ENCODE measurements at regions not wholly inside any gene's neighbourhood (a gene's known extent, or its start where the extent isn't known, plus 50 kb on each side); places are given as distances from the start of the nearest gene placed in this dataset.

DNA sequence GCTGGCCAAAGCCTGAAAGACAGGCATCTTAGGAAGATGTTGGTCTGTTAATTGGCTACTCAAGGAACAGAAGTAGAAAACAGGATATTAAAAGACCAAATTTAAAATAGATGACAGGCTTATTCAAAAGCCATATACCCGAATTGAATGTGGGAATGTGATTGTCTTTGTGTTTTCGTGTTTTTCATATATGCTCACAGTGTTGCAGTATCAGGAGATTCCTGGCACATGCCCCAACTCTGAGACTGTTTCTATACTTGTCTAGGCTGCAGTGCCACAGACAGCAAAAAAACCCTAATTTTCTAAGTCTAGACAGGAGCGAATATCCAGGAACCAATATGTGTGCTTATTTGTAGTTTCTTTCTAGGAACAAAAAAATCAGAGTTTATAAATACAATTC lies 57.4 kb upstream of the KRR1 start:
- Mint-ChIP-seq H3K36me3 (ENCODE audit: low read depth) (no peaks in the 10 kb centered on the region), H3K9me3 (no peaks in the 10 kb centered on the region), H3K27me3 (peaks cover 19% of the 10 kb centered on the region), H3K4me3 (no peak overlapping the region), H3K27ac (no peak overlapping the region), H3K4me1 (ENCODE audit: low read depth) (no peaks in the 10 kb centered on the region)

DNA sequence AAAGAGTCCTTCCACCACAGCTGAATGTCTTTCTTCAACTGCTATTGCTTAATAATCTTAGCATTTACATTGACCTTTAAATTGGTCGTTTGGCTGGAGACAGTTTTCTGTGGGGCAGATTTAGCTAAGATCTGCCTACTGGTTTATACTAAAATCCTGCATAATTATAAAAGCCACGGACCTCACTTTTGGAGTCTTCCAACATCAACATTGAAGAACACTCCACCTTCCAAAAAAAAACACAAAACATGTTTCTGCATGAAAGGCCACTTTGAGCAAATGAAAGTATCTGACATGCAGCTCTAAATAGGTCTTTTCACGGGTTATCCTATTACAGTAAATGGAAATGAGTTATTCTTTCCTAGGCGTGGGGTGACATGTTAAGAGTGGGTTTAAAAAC lies 57.0 kb upstream of the KRR1 start:
- H3K36me3 Mint-ChIP-seq (ENCODE audit: low read depth) = no peaks in the 10 kb centered on the region
- H3K9me3 Mint-ChIP-seq = no peaks in the 10 kb centered on the region
- peaks cover 19% of the 10 kb centered on the region for H3K27me3 Mint-ChIP-seq
- H3K27ac Mint-ChIP-seq = no peak overlapping the region
- no peak overlapping the region for H3K4me3 Mint-ChIP-seq
- H3K4me1 Mint-ChIP-seq (ENCODE audit: low read depth) = no peaks in the 10 kb centered on the region

DNA sequence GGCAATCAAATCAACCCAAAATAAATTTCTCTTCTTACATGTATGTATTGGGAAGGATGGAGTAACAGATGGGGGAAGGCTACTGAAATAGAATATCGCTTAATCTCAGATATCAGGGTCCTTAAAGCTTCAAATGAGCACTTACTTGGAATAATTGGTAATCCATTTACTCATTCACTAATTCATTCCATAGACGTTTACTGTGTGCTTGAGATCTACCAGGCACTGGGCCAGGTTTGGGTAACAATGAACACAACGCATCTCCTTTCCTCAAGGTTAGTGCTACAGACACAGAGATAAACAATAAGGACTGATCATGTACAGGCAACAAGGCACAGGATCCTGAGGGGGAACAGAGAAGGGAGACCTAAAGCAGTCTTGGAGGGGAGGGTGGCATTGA lies 54.4 kb upstream of the KRR1 start:
- peaks cover 39% of the 10 kb centered on the region for H3K27me3 Mint-ChIP-seq
- H3K36me3 Mint-ChIP-seq (ENCODE audit: low read depth) = no peaks in the 10 kb centered on the region
- H3K9me3 Mint-ChIP-seq = no peaks in the 10 kb centered on the region
- H3K27ac Mint-ChIP-seq = no peak overlapping the region
- no peak overlapping the region for H3K4me3 Mint-ChIP-seq
- no peaks in the 10 kb centered on the region for H3K4me1 Mint-ChIP-seq (ENCODE audit: low read depth)

DNA sequence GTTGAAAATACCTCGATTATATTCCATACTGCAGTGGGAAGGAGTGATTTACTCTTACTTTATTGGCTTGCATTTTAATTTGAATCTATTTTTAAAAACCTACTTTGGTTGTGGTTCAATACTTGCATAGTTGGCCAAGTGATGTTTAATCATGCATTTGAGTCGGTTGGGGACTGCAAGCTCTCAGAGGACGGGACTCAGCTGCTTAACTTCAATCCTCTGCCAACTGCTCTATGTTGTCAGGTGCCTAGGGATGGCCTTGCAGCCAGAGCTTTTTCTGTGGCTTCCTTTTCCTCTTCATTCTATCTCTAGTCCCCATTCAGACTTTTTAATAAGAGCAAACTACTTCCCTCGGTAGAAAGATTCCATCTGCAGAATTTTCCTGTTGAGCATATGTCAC lies 53.4 kb upstream of the KRR1 start:
- no peaks in the 10 kb centered on the region for H3K9me3 Mint-ChIP-seq
- no peak overlapping the region for H3K4me3 Mint-ChIP-seq
- no peaks in the 10 kb centered on the region for H3K4me1 Mint-ChIP-seq (ENCODE audit: low read depth)
- no peak overlapping the region for H3K27ac Mint-ChIP-seq
- H3K36me3 Mint-ChIP-seq (ENCODE audit: low read depth) = no peaks in the 10 kb centered on the region
- peaks cover 39% of the 10 kb centered on the region for H3K27me3 Mint-ChIP-seq

DNA sequence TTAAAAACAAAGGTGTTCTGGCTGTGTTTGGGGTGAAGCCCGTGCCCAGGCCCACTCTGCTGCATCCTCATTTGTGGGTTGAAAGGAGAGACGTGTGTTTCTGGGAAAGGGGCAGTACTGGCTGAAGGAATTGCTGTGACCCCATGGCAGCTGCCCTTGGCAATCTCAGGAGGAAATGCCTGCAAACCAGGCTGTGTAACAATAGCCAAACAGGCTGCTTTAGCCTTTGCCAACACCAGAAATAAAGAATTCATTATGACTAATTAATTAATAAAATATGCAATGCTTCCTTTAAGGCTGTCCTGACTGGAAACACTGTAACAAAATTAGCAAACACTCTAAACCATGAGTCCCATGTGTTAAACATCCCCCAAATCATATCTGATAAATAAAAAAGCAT lies 53.0 kb upstream of the KRR1 start:
- H3K4me1 Mint-ChIP-seq (ENCODE audit: low read depth) = no peaks in the 10 kb centered on the region
- peaks cover 39% of the 10 kb centered on the region for H3K27me3 Mint-ChIP-seq
- no peak overlapping the region for H3K27ac Mint-ChIP-seq
- no peaks in the 10 kb centered on the region for H3K9me3 Mint-ChIP-seq
- H3K4me3 Mint-ChIP-seq = no peak overlapping the region
- H3K36me3 Mint-ChIP-seq (ENCODE audit: low read depth) = no peaks in the 10 kb centered on the region

DNA sequence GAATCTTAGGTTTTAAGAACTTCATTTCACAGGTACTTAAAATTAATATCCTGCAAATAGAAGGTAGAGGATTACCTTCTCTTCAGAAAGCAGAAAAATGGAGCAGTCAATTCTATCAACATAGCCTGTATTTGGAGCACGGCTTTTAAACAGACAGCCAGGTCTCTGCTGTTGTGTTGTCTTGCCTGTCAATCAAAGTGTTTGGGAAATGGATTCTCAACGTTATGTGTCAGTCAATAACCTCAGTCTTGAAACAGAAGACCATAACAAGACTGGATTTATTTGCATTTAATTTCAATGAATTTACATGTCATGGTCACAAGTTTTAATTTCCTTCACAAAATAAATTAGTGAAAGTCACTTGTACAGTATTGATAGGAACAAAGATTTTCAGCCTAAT lies 51.9 kb upstream of the KRR1 start:
- H3K36me3 Mint-ChIP-seq (ENCODE audit: low read depth) = no peaks in the 10 kb centered on the region
- H3K4me1 Mint-ChIP-seq (ENCODE audit: low read depth) = no peaks in the 10 kb centered on the region
- H3K4me3 Mint-ChIP-seq = no peak overlapping the region
- H3K27me3 Mint-ChIP-seq = peaks cover 39% of the 10 kb centered on the region
- no peaks in the 10 kb centered on the region for H3K9me3 Mint-ChIP-seq
- no peak overlapping the region for H3K27ac Mint-ChIP-seq

DNA sequence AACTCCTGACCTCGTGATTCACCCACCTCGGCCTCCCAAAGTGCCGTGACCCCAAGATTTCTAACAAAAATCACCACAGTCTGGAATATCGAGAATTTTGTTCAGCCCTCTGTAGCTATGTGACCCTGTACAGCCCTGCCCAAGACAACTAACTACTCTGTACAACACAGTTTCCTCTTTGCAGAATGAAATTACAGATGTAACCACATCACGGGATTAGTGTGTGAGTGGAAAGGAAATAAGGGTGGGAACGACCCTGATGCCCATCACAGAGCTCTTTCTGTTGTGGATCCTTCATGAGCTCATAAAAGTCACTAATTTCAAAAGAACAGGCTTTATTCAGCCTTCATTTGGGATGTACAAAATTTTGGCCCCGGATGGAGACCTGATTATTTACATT lies 50.5 kb upstream of the KRR1 start:
- H3K9me3 Mint-ChIP-seq = no peaks in the 10 kb centered on the region
- H3K4me3 Mint-ChIP-seq = no peak overlapping the region
- no peaks in the 10 kb centered on the region for H3K36me3 Mint-ChIP-seq (ENCODE audit: low read depth)
- H3K27ac Mint-ChIP-seq = no peak overlapping the region
- H3K4me1 Mint-ChIP-seq (ENCODE audit: low read depth) = no peaks in the 10 kb centered on the region
- H3K27me3 Mint-ChIP-seq = peaks cover 33% of the 10 kb centered on the region

Data from stimulated activated naive CD8-positive, alpha-beta T cell treated with anti-CD3 and anti-CD28 coated beads, Interleukin-15, Interleukin-2, amounts not matched to agents 100 ng/mL and 50 ng/mL, for 24 hours (primary cell).